Activated T-helper 1 cell treated with Interleukin-2 at 50 U/mL for 16 hours (primary cell): ENCODE measurements at regions not wholly inside any gene's neighbourhood (a gene's known extent, or its start where the extent isn't known, plus 50 kb on each side); places are given as distances from the start of the nearest gene placed in this dataset.
"Not testable (repeated sequence)": the region's sequence is repeated elsewhere in the genome, so short reads cannot be mapped to it uniquely, and the experiment has no call there.

Experiments used
- DNase-seq: peaks from one replicate; pipeline ENCODE4 v3.0.0-alpha.2; 2020; ENCODE audit warnings: low read depth

DNA sequence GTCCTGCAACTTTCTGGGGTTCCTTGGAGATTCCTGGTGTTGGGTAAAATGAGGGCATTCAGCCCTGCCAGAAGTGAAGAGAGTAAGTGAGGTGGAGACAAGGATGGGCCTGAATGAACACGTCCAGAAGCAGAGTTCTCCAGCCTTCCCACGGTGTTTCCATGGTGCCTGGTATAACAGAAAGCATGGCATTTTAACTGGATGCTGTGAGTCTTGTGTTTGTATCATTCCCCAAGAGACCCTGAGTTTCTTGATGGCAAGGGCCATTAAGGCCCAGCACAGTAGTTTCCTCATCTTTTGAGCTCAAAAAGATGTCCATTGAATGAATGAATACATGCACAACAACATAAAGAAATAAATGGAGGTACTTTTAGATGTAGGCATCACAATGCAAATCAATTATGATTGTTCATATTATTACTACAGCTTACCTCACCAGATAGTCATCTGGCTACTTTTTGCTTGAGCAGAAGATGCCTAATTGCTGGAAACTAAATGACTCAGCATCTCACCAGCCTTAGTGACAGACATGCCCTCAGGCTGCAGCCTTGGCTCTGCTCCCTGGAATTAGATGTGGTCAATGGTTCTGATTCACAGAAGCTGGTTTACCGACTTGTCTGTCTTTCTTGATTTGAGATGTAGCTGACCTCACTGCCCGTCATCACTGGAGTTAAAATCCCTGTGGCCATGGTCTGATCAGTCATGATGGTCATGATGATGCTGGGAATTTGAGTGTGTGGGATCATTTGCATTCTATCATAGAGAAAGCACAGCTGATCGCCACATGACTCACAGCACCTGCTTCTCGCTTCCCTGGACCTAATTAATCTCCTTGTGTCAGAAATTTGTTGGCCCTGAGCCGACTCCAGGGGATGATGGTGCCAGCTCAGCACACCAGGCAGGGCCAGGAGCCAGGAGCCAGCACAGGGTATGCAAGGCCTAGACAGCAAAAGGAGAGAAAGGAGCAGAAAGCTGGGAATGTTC lies 83.9 kb downstream of the CXCL12 start:
- DNase-seq, result no peak

DNA sequence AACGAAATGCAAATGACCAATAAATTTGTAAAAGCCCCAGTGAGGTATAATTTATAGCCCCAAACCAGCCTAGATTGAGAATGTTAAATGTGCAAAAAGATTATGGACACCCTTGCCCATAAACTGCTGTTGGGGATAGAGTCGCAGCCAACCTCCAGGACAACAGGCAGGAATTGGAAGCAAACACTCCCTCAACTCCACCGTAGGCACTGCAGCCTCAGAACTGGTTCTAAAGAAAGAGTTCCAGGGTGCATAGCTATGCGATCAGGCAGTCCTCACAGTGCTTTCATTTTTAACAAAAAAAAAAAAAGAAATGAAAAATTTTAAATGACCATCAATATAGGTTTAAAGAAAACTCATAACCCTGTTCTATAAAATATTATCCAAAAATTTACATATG lies 86.2 kb downstream of the CXCL12 start:
- DNase-seq, result no peak

DNA sequence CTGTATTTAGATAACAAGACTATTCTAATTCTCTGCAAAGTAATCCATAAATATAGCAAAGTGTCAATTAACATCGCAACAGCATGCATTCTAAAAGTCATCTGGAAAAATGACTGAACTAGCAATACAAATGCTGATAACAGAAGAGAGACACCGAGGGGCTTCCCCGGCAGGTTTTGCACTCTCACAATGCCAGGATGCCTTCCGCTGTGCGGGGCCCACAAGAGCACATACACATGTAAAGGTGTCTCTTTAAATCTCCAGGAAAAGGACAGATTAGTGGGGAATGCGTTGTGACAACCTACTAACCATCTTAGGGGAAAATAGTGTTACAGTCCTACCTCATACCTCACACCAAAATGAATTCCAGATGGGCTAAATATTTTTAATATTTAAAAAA lies 86.9 kb downstream of the CXCL12 start:
- DNase-seq, result no peak

- DNase-seq, result no peak
Observed at GRCh38 chr10:44295644-44296241, 89.2 kb downstream of the CXCL12 start.

DNA sequence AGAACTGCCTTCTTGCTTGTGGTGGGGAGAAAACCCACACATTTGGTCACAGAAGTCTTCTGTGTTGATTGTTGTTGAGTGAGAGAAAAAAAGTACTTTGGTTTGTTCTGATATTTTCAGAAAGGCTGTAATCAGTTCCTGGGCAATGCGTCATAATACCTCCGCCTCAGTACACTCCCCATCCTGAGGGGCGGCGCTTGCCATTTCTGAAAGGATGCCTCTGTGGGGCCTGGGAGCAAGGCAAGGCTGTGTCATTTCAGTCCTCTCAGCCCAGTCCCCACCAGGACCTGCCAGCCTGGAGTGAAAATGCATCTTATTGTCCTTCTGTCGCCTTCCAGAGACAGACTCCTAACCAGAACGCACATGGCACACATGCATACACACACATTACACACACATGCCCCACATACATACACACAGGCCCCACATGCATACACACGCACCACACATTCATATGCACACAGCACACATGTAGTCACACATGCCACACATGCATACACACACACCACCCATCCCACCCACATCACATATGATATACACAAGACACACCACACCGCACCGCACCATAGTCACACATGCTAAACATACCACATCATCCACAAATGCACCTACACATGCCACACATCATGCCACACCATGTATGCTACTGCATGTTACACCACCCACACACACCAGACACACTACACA lies 90.0 kb downstream of the CXCL12 start:
- DNase-seq, result no peak

GRCh38 chr10:44293842-44294241 lies 91.1 kb downstream of the CXCL12 start:
- no peak for DNase-seq

DNA sequence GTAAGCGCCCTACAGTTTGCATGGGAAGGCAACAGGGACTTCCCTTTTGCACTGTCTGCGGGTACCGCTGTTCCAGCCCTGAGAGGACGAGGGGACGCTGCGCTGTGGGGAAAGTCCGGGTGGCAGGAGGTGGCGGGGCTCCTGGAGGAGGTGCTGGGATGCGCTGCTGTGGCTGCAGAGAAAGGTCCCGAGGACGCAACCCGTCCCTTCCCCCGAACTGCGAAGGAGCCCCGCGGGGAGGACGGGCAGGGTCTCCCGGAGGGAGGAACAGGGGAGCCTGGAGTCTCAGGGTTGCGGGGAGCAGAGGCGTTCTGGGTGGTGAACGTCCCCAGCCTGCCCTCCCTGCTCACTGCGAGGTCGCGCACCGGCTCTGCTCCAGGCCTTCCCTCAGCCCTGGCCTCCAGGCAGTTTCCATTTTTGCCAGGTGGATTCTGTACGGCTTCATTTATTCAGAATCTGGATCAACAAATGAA lies 91.6 kb downstream of the CXCL12 start:
- no peak for DNase-seq

DNA sequence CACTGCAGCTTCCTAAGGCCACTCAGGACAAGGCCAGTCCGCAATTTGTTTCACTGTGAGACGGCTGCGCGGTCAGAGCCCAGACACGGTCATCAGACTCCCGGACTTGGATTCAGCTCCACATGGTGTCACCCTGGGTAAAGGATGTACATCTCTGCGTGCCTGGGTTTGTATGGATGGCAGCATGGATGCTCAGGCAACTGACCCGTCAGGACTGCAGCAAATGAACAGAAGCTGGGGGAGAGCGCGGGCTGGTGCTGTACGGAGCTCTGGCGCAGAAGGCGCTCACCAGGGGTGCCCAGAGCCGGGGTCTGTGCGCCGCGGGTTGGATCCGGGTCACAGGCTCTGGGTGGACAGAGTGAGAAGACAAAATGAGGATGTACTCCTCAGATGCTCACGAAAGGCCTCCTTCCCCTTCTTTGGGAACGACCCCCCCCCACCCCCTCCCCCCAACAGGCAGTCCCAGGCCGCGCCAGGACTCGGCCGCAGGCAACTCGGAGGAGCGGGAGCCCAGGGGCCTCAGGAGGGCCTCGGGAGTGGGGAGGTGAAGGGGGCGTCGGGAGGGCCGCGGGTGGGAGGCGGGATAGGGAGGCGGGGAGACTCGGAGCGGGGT lies 92.4 kb downstream of the CXCL12 start:
- DNase-seq, result no peak

GRCh38 chr10:44291091-44291490 lies 93.8 kb downstream of the CXCL12 start:
- DNase-seq, result no peak

- DNase-seq, result no peak
Observed at GRCh38 chr10:44289125-44289524, 95.8 kb downstream of the CXCL12 start.

DNA sequence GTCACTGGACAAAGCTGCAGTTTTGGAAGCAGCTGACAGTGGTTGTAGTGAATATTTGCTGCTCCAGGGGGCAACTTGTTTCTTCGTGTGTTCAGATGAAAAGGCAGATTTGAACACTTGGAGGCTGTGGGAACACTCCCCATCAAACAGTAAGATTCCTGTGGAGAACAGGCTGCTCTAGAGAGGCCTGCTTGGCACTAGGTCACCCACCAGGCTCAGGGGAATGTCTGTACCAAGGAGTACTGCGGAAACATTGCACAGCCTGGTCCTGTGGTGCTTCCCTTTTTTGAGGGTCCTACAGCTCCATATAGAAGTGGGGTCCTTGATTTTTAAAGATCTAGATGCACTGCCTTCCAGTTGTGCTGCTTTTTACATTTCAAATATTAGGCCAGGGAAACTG lies 97.5 kb downstream of the CXCL12 start:
- DNase-seq, result no peak

DNA sequence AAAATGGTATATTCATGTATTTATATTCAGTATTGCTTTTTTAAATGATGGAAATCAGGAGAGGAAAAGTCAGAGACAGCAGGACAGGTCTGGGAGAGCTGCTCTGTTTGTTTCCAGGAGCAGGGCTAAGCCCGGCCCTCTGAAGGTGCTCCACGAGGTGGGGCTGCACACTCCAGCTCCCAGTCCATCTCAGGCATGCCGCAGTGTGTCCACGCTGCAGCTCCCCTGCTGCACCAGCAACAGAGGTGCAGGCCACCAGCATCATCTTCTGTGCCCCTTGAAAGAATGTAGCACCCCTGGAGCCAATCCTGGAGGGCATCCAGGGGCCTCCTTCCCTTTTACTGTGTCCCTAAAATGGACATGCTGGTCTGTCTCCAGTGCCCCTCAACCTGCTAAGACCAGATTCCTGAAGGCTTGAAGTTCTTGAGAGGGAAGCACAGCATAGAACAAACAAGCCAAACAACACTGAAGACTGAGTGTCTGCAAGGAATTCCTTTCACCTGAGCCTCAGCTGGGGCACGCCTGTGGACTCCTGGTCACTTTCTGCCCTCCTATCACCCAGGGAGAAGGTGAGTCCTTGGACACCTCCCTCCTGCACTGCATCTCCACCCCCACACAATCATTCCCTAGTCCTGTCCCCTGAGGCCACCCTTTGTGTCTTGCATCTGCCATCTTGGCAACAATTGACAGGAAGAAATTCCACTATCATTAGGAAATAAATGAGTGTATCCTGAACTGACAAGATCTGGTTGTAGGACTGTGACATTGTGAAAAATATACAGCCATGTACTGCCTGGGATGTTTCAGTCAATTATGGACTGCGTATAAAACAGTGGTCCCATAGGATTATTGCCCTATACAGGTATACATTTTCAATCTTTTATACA lies 100.5 kb downstream of the CXCL12 start:
- no peak for DNase-seq

- DNase-seq, result no peak
Observed at GRCh38 chr10:44282626-44283300, 102.1 kb downstream of the CXCL12 start.

- DNase-seq, result no peak
Observed at GRCh38 chr10:44281662-44282061, 103.2 kb downstream of the CXCL12 start.

- DNase-seq, result no peak
Observed at GRCh38 chr10:44281089-44281613, 103.7 kb downstream of the CXCL12 start.

GRCh38 chr10:44280226-44281014 lies 104.5 kb downstream of the CXCL12 start:
- DNase-seq, result no peak

- DNase-seq, result no peak
Observed at GRCh38 chr10:44279426-44280126, 105.3 kb downstream of the CXCL12 start.

DNA sequence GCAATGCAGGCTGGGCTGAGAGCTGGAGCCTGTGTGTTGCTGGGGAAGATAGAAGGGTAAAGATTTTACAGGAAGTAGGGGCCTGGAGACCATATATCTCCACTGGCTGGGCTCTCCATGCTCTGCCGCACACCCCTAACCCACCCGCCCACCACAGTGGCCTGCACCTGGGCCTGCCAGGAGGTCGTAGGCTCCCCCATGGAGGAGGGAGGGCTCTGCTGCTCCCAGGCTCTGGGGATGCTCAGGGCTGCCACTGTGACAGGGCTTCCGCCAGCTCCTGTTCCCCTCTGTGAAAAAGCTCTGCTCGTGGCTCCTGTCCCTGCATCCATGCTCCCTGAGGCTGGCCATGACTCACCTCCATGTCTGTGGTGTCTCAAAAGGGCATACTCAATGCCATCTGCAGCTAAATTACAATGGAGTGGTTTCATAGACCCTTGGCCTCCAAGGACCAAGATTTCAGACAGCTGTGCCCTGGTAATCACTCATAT lies 106.0 kb downstream of the CXCL12 start:
- no peak for DNase-seq

- DNase-seq, result not testable (repeated sequence)
Observed at GRCh38 chr10:44268435-44268948, 116.4 kb downstream of the CXCL12 start.
